ENCODE measurements at regions not wholly inside any gene's neighbourhood (a gene's known extent, or its start where the extent isn't known, plus 50 kb on each side); places are given as distances from the start of the nearest gene placed in this dataset.

GRCh38 chr6:105981002-105981887, 104.9 kb upstream of the PRDM1 start:
- TF ChIP-seq, protein P1, sequence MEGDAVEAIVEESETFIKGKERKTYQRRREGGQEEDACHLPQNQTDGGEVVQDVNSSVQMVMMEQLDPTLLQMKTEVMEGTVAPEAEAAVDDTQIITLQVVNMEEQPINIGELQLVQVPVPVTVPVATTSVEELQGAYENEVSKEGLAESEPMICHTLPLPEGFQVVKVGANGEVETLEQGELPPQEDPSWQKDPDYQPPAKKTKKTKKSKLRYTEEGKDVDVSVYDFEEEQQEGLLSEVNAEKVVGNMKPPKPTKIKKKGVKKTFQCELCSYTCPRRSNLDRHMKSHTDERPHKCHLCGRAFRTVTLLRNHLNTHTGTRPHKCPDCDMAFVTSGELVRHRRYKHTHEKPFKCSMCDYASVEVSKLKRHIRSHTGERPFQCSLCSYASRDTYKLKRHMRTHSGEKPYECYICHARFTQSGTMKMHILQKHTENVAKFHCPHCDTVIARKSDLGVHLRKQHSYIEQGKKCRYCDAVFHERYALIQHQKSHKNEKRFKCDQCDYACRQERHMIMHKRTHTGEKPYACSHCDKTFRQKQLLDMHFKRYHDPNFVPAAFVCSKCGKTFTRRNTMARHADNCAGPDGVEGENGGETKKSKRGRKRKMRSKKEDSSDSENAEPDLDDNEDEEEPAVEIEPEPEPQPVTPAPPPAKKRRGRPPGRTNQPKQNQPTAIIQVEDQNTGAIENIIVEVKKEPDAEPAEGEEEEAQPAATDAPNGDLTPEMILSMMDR (IDR thresholded peaks at IDR 0.05), result no peak
- Histone ChIP-seq H3K9me3 (no peaks in the 10 kb centered on the region), H3K27ac (no peak overlapping the region), H3K27me3 (peaks cover 74% of the 10 kb centered on the region), H3K4me1 (ENCODE audit: control insufficient read depth in 1 of 2, insufficient read depth in 1 of 2, low read depth in 1 of 2, low read length in 1 of 2) (peaks cover 18 to 20% of the 10 kb centered on the region in 2 experiments), H3K4me3 (ENCODE audit: low read depth in 1 of 2, low read length in 1 of 2) (peak overlapping the region; percentile 26 to 29), H3K36me3 (no peaks in the 10 kb centered on the region)

DNA sequence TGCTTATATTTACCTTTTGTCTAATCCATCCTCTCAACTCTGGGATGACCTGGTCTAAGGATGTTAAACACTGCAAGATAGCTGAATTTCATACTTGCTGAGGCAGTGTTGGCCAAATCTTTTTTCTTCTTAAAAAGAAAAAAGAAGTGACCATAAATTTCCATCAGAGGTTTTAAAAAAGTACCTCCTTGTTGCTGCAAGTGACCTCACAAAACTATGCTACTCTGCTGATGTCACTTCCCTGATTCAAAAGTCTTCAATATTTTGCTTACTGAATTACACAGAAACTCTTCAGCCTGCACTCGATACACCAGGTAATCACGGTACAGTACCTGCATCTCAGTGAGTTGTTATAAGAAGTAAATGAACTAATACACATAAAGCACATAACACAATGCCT, 107.2 kb upstream of the PRDM1 start:
- Histone ChIP-seq H3K9me3 (no peaks in the 10 kb centered on the region), H3K27ac (no peak overlapping the region), H3K36me3 (no peaks in the 10 kb centered on the region), H3K27me3 (peaks cover 52% of the 10 kb centered on the region), H3K4me3 (ENCODE audit: low read depth in 1 of 2, low read length in 1 of 2) (no peak overlapping the region), H3K4me1 (ENCODE audit: control insufficient read depth in 1 of 2, insufficient read depth in 1 of 2, low read depth in 1 of 2, low read length in 1 of 2) (peaks cover 9% of the 10 kb centered on the region in 2 experiments)
- TF ChIP-seq, protein P1 (IDR thresholded peaks at IDR 0.05), result no peak

- no peak overlapping the region for H3K4me3 ChIP-seq (ENCODE audit: low read depth in 1 of 2, low read length in 1 of 2)
- H3K27me3 ChIP-seq, result peaks cover 42% of the 10 kb centered on the region
- H3K4me1 ChIP-seq (ENCODE audit: control insufficient read depth in 1 of 2, insufficient read depth in 1 of 2, low read depth in 1 of 2, low read length in 1 of 2), result peaks cover 9% of the 10 kb centered on the region in 2 experiments
- H3K27ac ChIP-seq, result no peak overlapping the region
- no peaks in the 10 kb centered on the region for H3K9me3 ChIP-seq
- H3K36me3 ChIP-seq, result no peaks in the 10 kb centered on the region
- TF ChIP-seq, protein P1 (IDR thresholded peaks at IDR 0.05), result no peak
Measured at GRCh38 chr6:105977934-105978504, 108.1 kb upstream of the PRDM1 start.

DNA sequence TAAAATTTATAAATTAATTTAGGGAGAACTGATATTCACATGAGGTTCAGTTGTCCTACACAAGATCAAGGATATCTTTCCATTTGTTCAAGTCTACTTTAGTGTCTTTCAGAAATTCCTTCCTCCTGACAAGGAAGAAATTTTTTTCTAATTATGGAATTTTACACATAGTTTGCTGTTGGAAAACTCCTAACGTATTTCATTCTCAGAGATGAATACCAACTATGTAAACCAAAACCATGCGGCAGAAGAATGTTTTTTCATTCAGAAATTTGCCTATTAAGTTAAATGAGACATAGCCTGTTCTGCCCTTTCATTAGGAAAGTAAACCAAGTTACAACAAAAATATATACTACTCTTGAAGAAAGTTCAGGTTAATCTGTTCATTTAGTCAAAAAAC, 111.2 kb upstream of the PRDM1 start:
- no peaks in the 10 kb centered on the region for H3K4me1 ChIP-seq (ENCODE audit: control insufficient read depth in 1 of 2, insufficient read depth in 1 of 2, low read depth in 1 of 2, low read length in 1 of 2)
- H3K27me3 ChIP-seq, result peaks cover 13% of the 10 kb centered on the region
- no peaks in the 10 kb centered on the region for H3K9me3 ChIP-seq
- no peak overlapping the region for H3K4me3 ChIP-seq (ENCODE audit: low read depth in 1 of 2, low read length in 1 of 2)
- no peaks in the 10 kb centered on the region for H3K36me3 ChIP-seq
- TF ChIP-seq, protein P1 (IDR thresholded peaks at IDR 0.05), result no peak
- H3K27ac ChIP-seq, result no peak overlapping the region

DNA sequence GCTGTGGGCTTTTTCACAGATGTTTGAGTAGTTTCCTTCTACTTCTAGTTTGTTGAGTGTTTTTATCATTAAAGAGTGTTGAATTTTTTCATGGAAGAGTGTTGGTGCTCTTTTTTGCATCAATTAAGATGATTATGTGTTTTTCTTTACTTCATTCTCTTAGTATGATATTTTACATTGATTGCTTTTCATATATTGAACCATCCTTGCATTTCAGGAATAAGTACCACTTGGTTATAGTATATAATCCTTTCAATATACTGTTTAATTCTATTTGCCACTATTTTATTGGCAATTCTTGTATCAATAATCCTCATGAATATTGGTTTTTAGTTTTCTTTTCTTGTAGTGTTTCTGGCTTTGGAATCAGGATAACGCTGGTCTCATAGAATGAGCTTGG, 113.7 kb upstream of the PRDM1 start:
- Histone ChIP-seq H3K4me3 (ENCODE audit: low read depth in 1 of 2, low read length in 1 of 2) (no peak overlapping the region), H3K27me3 (peaks cover 5% of the 10 kb centered on the region), H3K9me3 (no peaks in the 10 kb centered on the region), H3K4me1 (ENCODE audit: control insufficient read depth in 1 of 2, insufficient read depth in 1 of 2, low read depth in 1 of 2, low read length in 1 of 2) (no peaks in the 10 kb centered on the region), H3K27ac (no peak overlapping the region), H3K36me3 (no peaks in the 10 kb centered on the region)
- TF ChIP-seq, protein P1 (IDR thresholded peaks at IDR 0.05), result no peak
